ENCODE measurements at regions not wholly inside any gene's neighbourhood (a gene's known extent, or its start where the extent isn't known, plus 50 kb on each side); places are given as distances from the start of the nearest gene placed in this dataset.
"Not testable (repeated sequence)": the region's sequence is repeated elsewhere in the genome, so short reads cannot be mapped to it uniquely, and the experiment has no call there.

GRCh38 chrX:123085311-123085940 lies 98.7 kb upstream of the GRIA3 start:
- H3K9me3 Mint-ChIP-seq, result no peaks in the 10 kb centered on the region
- no peak overlapping the region for H3K4me3 Mint-ChIP-seq
- no peaks in the 10 kb centered on the region for H3K36me3 Mint-ChIP-seq
- H3K4me1 Mint-ChIP-seq, result no peaks in the 10 kb centered on the region
- no peaks in the 10 kb centered on the region for H3K27me3 Mint-ChIP-seq
- no peak overlapping the region for H3K27ac Mint-ChIP-seq

- H3K36me3 Mint-ChIP-seq, result no peaks in the 10 kb centered on the region
- H3K27me3 Mint-ChIP-seq, result no peaks in the 10 kb centered on the region
- no peak overlapping the region for H3K4me3 Mint-ChIP-seq
- no peaks in the 10 kb centered on the region for H3K9me3 Mint-ChIP-seq
- no peak overlapping the region for H3K27ac Mint-ChIP-seq
- no peaks in the 10 kb centered on the region for H3K4me1 Mint-ChIP-seq
These were observed 97.3 kb upstream of the GRIA3 start for GRCh38 chrX:123086768-123087167.

GRCh38 chrX:123087326-123087725 lies 96.8 kb upstream of the GRIA3 start:
- Mint-ChIP-seq H3K9me3 (no peaks in the 10 kb centered on the region), H3K27ac (no peak overlapping the region), H3K4me1 (no peaks in the 10 kb centered on the region)

GRCh38 chrX:123088331-123088730 lies 95.7 kb upstream of the GRIA3 start:
- Mint-ChIP-seq H3K36me3 (no peaks in the 10 kb centered on the region), H3K9me3 (no peaks in the 10 kb centered on the region), H3K27me3 (no peaks in the 10 kb centered on the region), H3K4me3 (no peak overlapping the region), H3K27ac (no peak overlapping the region), H3K4me1 (no peaks in the 10 kb centered on the region)

More at GRCh38 chrX:123087326-123087725, 96.8 kb upstream of the GRIA3 start:
- Mint-ChIP-seq H3K27me3 (no peaks in the 10 kb centered on the region), H3K36me3 (no peaks in the 10 kb centered on the region), H3K4me3 (no peak overlapping the region)

GRCh38 chrX:123088930-123089329 lies 95.1 kb upstream of the GRIA3 start:
- H3K4me3 Mint-ChIP-seq, result no peak overlapping the region
- no peaks in the 10 kb centered on the region for H3K4me1 Mint-ChIP-seq
- no peaks in the 10 kb centered on the region for H3K9me3 Mint-ChIP-seq
- H3K36me3 Mint-ChIP-seq, result no peaks in the 10 kb centered on the region
- H3K27me3 Mint-ChIP-seq, result no peaks in the 10 kb centered on the region
- H3K27ac Mint-ChIP-seq, result no peak overlapping the region

GRCh38 chrX:123093792-123094191 lies 90.3 kb upstream of the GRIA3 start:
- Mint-ChIP-seq H3K27ac (no peak overlapping the region), H3K9me3 (peaks cover 2% of the 10 kb centered on the region), H3K4me1 (no peaks in the 10 kb centered on the region), H3K4me3 (no peak overlapping the region), H3K27me3 (no peaks in the 10 kb centered on the region), H3K36me3 (no peaks in the 10 kb centered on the region)

- Mint-ChIP-seq H3K4me3 (no peak overlapping the region), H3K27ac (no peak overlapping the region), H3K4me1 (no peaks in the 10 kb centered on the region), H3K27me3 (no peaks in the 10 kb centered on the region), H3K9me3 (no peaks in the 10 kb centered on the region), H3K36me3 (no peaks in the 10 kb centered on the region)
These were observed 75.3 kb upstream of the GRIA3 start for GRCh38 chrX:123108513-123109427.

GRCh38 chrX:123121241-123121640 lies 62.8 kb upstream of the GRIA3 start:
- Mint-ChIP-seq H3K27me3 (no peaks in the 10 kb centered on the region), H3K36me3 (no peaks in the 10 kb centered on the region), H3K9me3 (peaks cover 5% of the 10 kb centered on the region), H3K4me1 (no peaks in the 10 kb centered on the region), H3K4me3 (no peak overlapping the region), H3K27ac (no peak overlapping the region)

GRCh38 chrX:123129805-123130204 lies 54.3 kb upstream of the GRIA3 start:
- not testable (repeated sequence) for H3K36me3 Mint-ChIP-seq

More at GRCh38 chrX:123129805-123130204, 54.3 kb upstream of the GRIA3 start:
- H3K27ac Mint-ChIP-seq, H3K4me3 Mint-ChIP-seq, H3K4me1 Mint-ChIP-seq, H3K27me3 Mint-ChIP-seq, H3K9me3 Mint-ChIP-seq: not testable (repeated sequence)
